GM12878 (cell line): ENCODE measurements at regions not wholly inside any gene's neighbourhood (a gene's known extent, or its start where the extent isn't known, plus 50 kb on each side); places are given as distances from the start of the nearest gene placed in this dataset.

Experiments used
- ATAC-seq: fragments of 200-7000 bp; cut with Tn5 transposase; 3 replicates; pipeline ENCODE4 v1.9.1; 2020; ENCODE audit warnings: mild to moderate bottlenecking, moderate library complexity
- BruUV-seq: library from RNA; stranded (reverse); fragments of 400-500 nt; replicated peaks from 2 replicates; lab custom pipeline; 2021; lab: Mats Ljungman, UMichigan
- CTCF ChIA-PET: fragments of 300-600 bp; sonication (Branson Sonifier 250); formaldehyde crosslinking; extraction: SDS; loops from one replicate; lab custom pipeline; 2021; ENCODE audit warnings: inconsistent platforms; lab: Yijun Ruan, JAX
- POLR2A ChIA-PET: fragments of 350-600 bp; formaldehyde crosslinking; extraction: SDS; loops from one replicate; lab custom pipeline; 2021; ENCODE audit warnings: inconsistent platforms; lab: Charles Lee
- RAD21 ChIA-PET: fragments of 300-600 bp; sonication (Branson Sonifier 250); formaldehyde crosslinking; loops from one replicate; lab custom pipeline; 2023; ENCODE audit warnings: antibody characterized with exemption; ENCODE audit not compliant: unreplicated experiment; lab: Charles Lee
- SMC1A ChIA-PET: fragments of 300-600 bp; sonication (Branson Sonifier 250); formaldehyde crosslinking; loops from one replicate; lab custom pipeline; 2023; ENCODE audit not compliant: unreplicated experiment, uncharacterized antibody; lab: Charles Lee
- DNase-seq: peaks from one replicate; pipeline ENCODE4 v3.0.0-alpha.2; 2011; ENCODE audit warnings: low read depth, low spot score
- FAIRE-seq: peaks from 3 replicates; lab custom pipeline; 2011; peaks lifted over from hg19 to GRCh38; lab: Jason Lieb, UNC
- H2AFZ ChIP-seq: 2 replicates; pipeline ENCODE4 v1.6.0; 2011; ENCODE audit warnings: low read depth, low read length, control low read depth; ENCODE audit not compliant: control insufficient read depth
- H3K27ac ChIP-seq: 2 replicates; pipeline ENCODE4 v1.5.1; 2011; ENCODE audit warnings: control low read depth; ENCODE audit not compliant: control insufficient read depth, insufficient read depth
- H3K27me3 ChIP-seq, 2 experiments: replicated peaks in 1 of 2; 2 replicates each; pipeline versions ENCODE4 v1.6.0 to v1.6.1; 2011; ENCODE audit warnings: low read length in 1 of 2; ENCODE audit not compliant: control insufficient read depth in 2 of 2, insufficient read depth in 2 of 2
- H3K36me3 ChIP-seq, 2 experiments: 2 replicates each; pipeline ENCODE4 v1.5.1; 2011; ENCODE audit warnings: low read length in 1 of 2; ENCODE audit not compliant: control insufficient read depth in 2 of 2, insufficient read depth in 2 of 2
- H3K4me1 ChIP-seq: 2 replicates; pipeline ENCODE4 v1.6.1; 2011; ENCODE audit warnings: mild to moderate bottlenecking, low read length, moderate library complexity, mixed read lengths; ENCODE audit not compliant: control insufficient read depth, insufficient read depth
- H3K4me2 ChIP-seq: 2 replicates; pipeline ENCODE4 v1.6.0; 2011; ENCODE audit warnings: control low read depth; ENCODE audit not compliant: control insufficient read depth, insufficient read depth
- H3K4me3 ChIP-seq: fragments of 200-600 bp; sonication (generic); 2 replicates; pipeline ENCODE4 v1.5.1; 2016
- H3K79me2 ChIP-seq: 2 replicates; pipeline ENCODE4 v1.6.0; 2011; ENCODE audit warnings: low read length; ENCODE audit not compliant: control insufficient read depth, insufficient read depth
- H3K9ac ChIP-seq: 2 replicates; pipeline ENCODE4 v1.8.0; 2011; ENCODE audit warnings: low read length, control low read depth, mixed read lengths; ENCODE audit not compliant: control insufficient read depth, insufficient read depth
- H3K9me3 ChIP-seq: replicated peaks from 3 replicates; pipeline ENCODE4 v1.5.1; 2011; ENCODE audit warnings: mild to moderate bottlenecking, low read length; ENCODE audit not compliant: control insufficient read depth, insufficient read depth
- H4K20me1 ChIP-seq: 2 replicates; pipeline ENCODE4 v1.6.0; 2011; ENCODE audit not compliant: control insufficient read depth, insufficient read depth
- CREM ChIP-seq: IDR thresholded peaks from 2 replicates; pipeline ENCODE4 v1.6.1; 2014; ENCODE audit warnings: antibody characterized with exemption, low read depth
- GABPA ChIP-seq: IDR thresholded peaks from 2 replicates; pipeline ENCODE4 v1.6.1; 2014; ENCODE audit warnings: antibody characterized with exemption, low read depth, mild to moderate bottlenecking, inconsistent platforms
- IKZF2 ChIP-seq, 2 experiments: fragments of 450-650 bp; IDR thresholded peaks; 2 replicates each; pipeline ENCODE4 v1.6.1; 2017; ENCODE audit warnings: mild to moderate bottlenecking in 2 of 2, moderate library complexity in 2 of 2
- IRF4 ChIP-seq: IDR thresholded peaks from 2 replicates; pipeline ENCODE4 v1.6.1; 2011; ENCODE audit warnings: low read depth, low read length
- KLF5 ChIP-seq: fragments of 450-650 bp; IDR thresholded peaks from 2 replicates; pipeline ENCODE4 v1.6.1; 2014; ENCODE audit warnings: mild to moderate bottlenecking; ENCODE audit not compliant: partially characterized antibody
- RAD21 ChIP-seq: IDR thresholded peaks from 2 replicates; pipeline ENCODE4 v1.6.1; 2011; ENCODE audit warnings: mild to moderate bottlenecking, low read depth, low read length, moderate library complexity; ENCODE audit not compliant: insufficient read depth
- TAF1 ChIP-seq: IDR thresholded peaks from 2 replicates; pipeline ENCODE4 v1.6.1; 2011; ENCODE audit warnings: mild to moderate bottlenecking, low read depth, low read length, borderline replicate concordance
- YY1 ChIP-seq: IDR thresholded peaks from 2 replicates; pipeline ENCODE4 v1.6.1; 2011; ENCODE audit warnings: low read depth, mild to moderate bottlenecking, low read length
- WGBS: methylation state at CpG from one replicate; pipeline ENCODE4 v1.1.6; 2016; ENCODE audit warnings: low lambda C conversion rate; ENCODE audit not compliant: insufficient replicate concordance, insufficient coverage; ENCODE audit errors: missing lambda C conversion rate; 5-methylcytosine and 5-hydroxymethylcytosine counted together
- in situ Hi-C: fragments of 300-500 bp; cut with MboI; formaldehyde crosslinking; loops from 9 replicates; pipeline ENCODE4 v1.14.3; 2018; ENCODE audit warnings: mixed read lengths
- intact Hi-C: fragments of 100-400 bp; cut with micrococcal nuclease; formaldehyde crosslinking; loops from one replicate; pipeline ENCODE4 v1.14.2; 2022; ENCODE audit not compliant: unreplicated experiment
- TF ChIP-seq, protein P1 (sequence below): IDR thresholded peaks from 2 replicates; pipeline ENCODE4 v1.6.1; 2012; ENCODE audit warnings: low read depth, low read length, improper control_type of control experiment
- TF ChIP-seq, protein P2 (sequence below): fragments of 450-650 bp; IDR thresholded peaks from 2 replicates; pipeline ENCODE4 v1.6.1; 2014; ENCODE audit warnings: mild to moderate bottlenecking

DNA sequence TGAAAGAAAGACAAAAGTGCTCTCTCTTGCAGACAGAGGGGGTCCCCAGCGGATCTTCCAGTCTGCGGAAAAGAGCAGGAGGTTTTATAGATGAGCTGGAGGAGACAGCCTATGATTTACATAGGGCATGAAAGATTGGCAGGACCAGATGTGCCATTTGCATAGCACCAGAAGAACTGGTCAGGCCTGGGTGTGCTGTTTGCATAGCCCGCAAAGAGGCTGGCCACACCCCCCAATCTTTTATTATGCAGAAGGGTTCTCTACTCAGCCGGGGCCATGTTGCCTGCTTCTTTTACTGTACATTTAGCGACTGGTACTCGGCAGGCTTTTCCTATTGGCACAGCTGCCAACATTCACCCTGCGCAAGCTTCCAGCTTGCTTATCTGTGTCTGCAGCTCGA is 317.6 kb downstream of the GALR1 start:
- ChIA-PET POLR2A (no interaction called here), CTCF (no interaction called here), SMC1A (no interaction called here), RAD21 (no interaction called here)
- no peak overlapping the region for H3K9ac ChIP-seq
- no peak for TF ChIP-seq IRF4
- TF ChIP-seq TAF1, result no peak
- no peak for TF ChIP-seq KLF5
- TF ChIP-seq CREM, result no peak
- no peak for TF ChIP-seq RAD21
- no peak for TF ChIP-seq YY1
- H3K27me3 ChIP-seq, result no peaks in the 10 kb centered on the region
- H3K36me3 ChIP-seq, result no peaks in the 10 kb centered on the region
- no peaks in the 10 kb centered on the region for H4K20me1 ChIP-seq
- no TSS peak for BruUV-seq
- FAIRE-seq (no peak), DNase-seq (no peak), ATAC-seq (no peak)
- 56% methylated on average over 8 of the region's 8 CpGs for WGBS
- no peaks in the 10 kb centered on the region for H3K9me3 ChIP-seq
- in situ Hi-C loops (no loop called here), intact Hi-C loops (no loop called here)
- H3K4me1 ChIP-seq, result no peaks in the 10 kb centered on the region
- H3K4me3 ChIP-seq, result no peak overlapping the region
- H3K27ac ChIP-seq, result no peak overlapping the region
- no peaks in the 10 kb centered on the region for H3K79me2 ChIP-seq
- H3K4me2 ChIP-seq, result no peak overlapping the region
- no peak overlapping the region for H2AFZ ChIP-seq

DNA sequence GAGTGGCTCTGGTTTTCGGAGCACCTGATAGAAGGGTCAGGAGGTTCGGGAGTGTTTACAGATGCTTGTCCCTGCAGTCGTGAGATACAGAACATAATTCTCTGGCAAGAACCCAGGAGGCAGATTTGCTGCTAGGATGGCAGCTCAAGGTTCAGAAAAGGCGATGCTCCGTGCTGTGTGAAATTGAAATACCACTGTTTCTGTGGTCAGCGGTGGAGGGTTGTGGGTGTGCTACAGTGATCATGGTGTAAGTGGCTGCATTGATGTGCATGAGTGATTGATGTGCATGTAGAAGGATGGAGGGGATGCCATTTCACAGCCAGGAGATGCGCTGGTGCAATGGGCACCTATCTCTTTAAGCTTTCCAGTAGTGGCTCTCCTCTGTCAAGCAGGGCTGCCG is 322.1 kb downstream of the GALR1 start:
- no peak overlapping the region for H2AFZ ChIP-seq
- BruUV-seq, result no TSS peak
- 40% methylated on average over 8 of the region's 8 CpGs for WGBS
- no peak overlapping the region for H3K9ac ChIP-seq
- H3K4me1 ChIP-seq, result no peaks in the 10 kb centered on the region
- in situ Hi-C loops (no loop called here), intact Hi-C loops (no loop called here)
- ChIA-PET SMC1A (no interaction called here), RAD21 (no interaction called here), POLR2A (no interaction called here), CTCF (no interaction called here)
- TF ChIP-seq IKZF2 (IDR thresholded peaks at IDR 0.05) (no peak), CREM (no peak), GABPA (no peak)
- TF ChIP-seq, protein P1, sequence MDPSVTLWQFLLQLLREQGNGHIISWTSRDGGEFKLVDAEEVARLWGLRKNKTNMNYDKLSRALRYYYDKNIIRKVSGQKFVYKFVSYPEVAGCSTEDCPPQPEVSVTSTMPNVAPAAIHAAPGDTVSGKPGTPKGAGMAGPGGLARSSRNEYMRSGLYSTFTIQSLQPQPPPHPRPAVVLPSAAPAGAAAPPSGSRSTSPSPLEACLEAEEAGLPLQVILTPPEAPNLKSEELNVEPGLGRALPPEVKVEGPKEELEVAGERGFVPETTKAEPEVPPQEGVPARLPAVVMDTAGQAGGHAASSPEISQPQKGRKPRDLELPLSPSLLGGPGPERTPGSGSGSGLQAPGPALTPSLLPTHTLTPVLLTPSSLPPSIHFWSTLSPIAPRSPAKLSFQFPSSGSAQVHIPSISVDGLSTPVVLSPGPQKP, result no peak
- TF ChIP-seq, protein P2, sequence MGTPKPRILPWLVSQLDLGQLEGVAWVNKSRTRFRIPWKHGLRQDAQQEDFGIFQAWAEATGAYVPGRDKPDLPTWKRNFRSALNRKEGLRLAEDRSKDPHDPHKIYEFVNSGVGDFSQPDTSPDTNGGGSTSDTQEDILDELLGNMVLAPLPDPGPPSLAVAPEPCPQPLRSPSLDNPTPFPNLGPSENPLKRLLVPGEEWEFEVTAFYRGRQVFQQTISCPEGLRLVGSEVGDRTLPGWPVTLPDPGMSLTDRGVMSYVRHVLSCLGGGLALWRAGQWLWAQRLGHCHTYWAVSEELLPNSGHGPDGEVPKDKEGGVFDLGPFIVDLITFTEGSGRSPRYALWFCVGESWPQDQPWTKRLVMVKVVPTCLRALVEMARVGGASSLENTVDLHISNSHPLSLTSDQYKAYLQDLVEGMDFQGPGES, result no peak
- no peaks in the 10 kb centered on the region for H3K79me2 ChIP-seq
- FAIRE-seq (no peak), ATAC-seq (no peak), DNase-seq (no peak)
- no peak overlapping the region for H3K27ac ChIP-seq
- no peak overlapping the region for H3K4me2 ChIP-seq
- no peaks in the 10 kb centered on the region for H3K36me3 ChIP-seq
- no peaks in the 10 kb centered on the region for H3K9me3 ChIP-seq
- H3K4me3 ChIP-seq, result no peak overlapping the region
- H3K27me3 ChIP-seq, result no peaks in the 10 kb centered on the region
- no peaks in the 10 kb centered on the region for H4K20me1 ChIP-seq
